BLaER1 (cell line): ENCODE measurements at regions not wholly inside any gene's neighbourhood (a gene's known extent, or its start where the extent isn't known, plus 50 kb on each side); places are given as distances from the start of the nearest gene placed in this dataset.
A peak's percentile ranks its signal among the peaks of the same experiment; 100 is the strongest.

Source experiments
- H3K27ac ChIP-seq: shearing (Covaris generic); formaldehyde crosslinking; 2 replicates; pipeline ENCODE4 v1.8.1; 2022
- H3K27me3 ChIP-seq: shearing (Covaris generic); formaldehyde crosslinking; 2 replicates; pipeline ENCODE4 v1.8.1; 2022
- H3K36me3 ChIP-seq: shearing (Covaris generic); formaldehyde crosslinking; 2 replicates; pipeline ENCODE4 v1.8.1; 2022
- H3K4me1 ChIP-seq: shearing (Covaris generic); formaldehyde crosslinking; 2 replicates; pipeline ENCODE4 v1.8.1; 2022
- H3K4me2 ChIP-seq: shearing (Covaris generic); formaldehyde crosslinking; 2 replicates; pipeline ENCODE4 v1.8.1; 2022
- H3K4me3 ChIP-seq: shearing (Covaris generic); formaldehyde crosslinking; 2 replicates; pipeline ENCODE4 v1.8.1; 2022
- H3K9ac ChIP-seq: shearing (Covaris generic); formaldehyde crosslinking; 2 replicates; pipeline ENCODE4 v1.8.1; 2022
- H3K9me3 ChIP-seq: shearing (Covaris generic); formaldehyde crosslinking; 2 replicates; pipeline ENCODE4 v1.8.1; 2022
- H4K20me1 ChIP-seq: shearing (Covaris generic); formaldehyde crosslinking; 2 replicates; pipeline ENCODE4 v1.8.1; 2022
- Cebpa-rat ChIP-seq: shearing (Covaris generic); IDR thresholded peaks from 2 replicates; pipeline ENCODE4 v1.8.1; 2022

DNA sequence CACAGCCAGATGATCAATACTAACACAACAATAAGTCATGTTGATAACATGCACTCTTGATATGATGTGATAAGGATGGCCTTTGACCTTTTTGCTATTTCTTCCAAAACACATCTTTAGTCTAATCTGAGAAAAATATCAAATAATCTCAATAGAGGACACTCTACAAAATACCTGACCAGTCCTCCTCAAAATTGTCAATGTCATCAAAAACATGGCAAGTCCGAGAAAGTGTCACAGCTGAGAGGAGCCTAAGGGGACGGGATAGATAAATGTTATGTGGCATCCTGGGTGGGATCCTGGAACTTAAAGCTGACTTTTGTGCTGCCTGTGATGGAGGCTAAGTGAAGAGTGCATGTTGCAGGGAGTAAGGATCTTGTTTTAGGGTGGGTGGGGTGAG is 699.6 kb upstream of the ADAMTS16 start:
- Histone ChIP-seq H3K4me3 (no peak overlapping the region), H3K9me3 (no peaks in the 10 kb centered on the region)

DNA sequence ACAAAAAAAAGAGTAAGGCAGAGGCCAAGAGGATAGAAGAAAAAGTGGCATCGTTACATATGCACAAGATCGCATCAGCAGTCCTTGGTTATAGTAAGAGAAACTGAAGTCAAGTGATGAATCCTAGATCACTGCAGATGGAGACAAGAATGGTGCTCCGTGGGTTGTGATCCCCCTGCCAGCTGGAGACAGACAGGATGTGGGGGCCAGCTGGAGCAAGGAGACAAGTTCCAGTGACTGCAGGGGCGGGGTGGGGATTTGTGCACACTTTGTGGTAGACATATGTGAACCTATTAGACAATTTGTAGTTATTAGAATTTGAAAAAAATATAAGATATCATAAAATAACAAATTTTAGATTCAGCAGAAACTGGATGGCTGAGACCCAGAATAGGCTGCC is 697.9 kb upstream of the ADAMTS16 start:
- Histone ChIP-seq H3K4me1 (no peaks in the 10 kb centered on the region), H3K36me3 (no peaks in the 10 kb centered on the region), H3K27ac (no peak overlapping the region), H3K4me3 (no peak overlapping the region), H4K20me1 (no peaks in the 10 kb centered on the region), H3K4me2 (no peak overlapping the region), H3K27me3 (no peaks in the 10 kb centered on the region), H3K9ac (no peak overlapping the region), H3K9me3 (peaks cover 8% of the 10 kb centered on the region)
- TF ChIP-seq Cebpa-rat: no peak

More for the DNA sequence above, 699.6 kb upstream of the ADAMTS16 start:
- Histone ChIP-seq H4K20me1 (no peaks in the 10 kb centered on the region), H3K9ac (no peak overlapping the region), H3K27ac (no peak overlapping the region), H3K4me1 (no peaks in the 10 kb centered on the region), H3K36me3 (no peaks in the 10 kb centered on the region), H3K4me2 (no peak overlapping the region), H3K27me3 (no peaks in the 10 kb centered on the region)
- no peak for TF ChIP-seq Cebpa-rat

DNA sequence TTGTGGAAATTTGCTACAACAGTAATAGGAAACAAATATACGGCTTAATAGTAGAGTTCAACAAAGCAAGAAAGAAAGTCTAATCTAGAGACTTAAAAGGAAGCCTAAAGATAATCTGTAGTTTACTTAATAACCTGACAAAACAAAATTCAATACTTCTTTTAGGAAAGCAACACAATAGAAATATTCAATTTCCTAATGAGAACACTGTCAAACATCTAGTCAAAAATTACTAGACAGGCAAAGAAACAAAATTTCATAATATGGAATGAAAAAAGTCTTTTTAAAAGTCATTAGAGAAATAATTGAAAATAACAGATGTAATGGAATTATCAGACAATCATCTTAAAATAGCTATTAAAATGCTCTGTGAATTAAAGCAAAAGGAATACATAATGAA is 692.5 kb upstream of the ADAMTS16 start:
- no peaks in the 10 kb centered on the region for H4K20me1 ChIP-seq
- no peak overlapping the region for H3K4me2 ChIP-seq
- no peak for TF ChIP-seq Cebpa-rat

DNA sequence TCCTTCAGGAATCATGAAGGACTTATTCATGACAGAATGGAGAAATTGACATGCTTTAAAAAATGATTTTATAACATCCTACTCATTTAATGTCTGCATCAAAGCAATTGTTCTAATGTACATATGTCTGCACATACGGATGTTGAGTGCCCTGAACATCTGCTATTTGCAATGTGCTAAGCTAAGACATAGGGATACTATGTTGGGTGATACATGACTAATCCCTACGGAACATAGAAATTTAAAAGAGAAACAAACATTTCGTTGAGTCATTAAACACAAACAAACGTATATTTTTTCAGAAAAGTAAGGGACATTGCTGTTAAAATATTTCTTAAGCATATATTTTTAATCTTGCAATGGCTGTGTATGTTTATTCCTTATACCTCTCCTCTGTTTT is 686.5 kb upstream of the ADAMTS16 start:
- Histone ChIP-seq H3K27me3 (no peaks in the 10 kb centered on the region), H3K9me3 (no peaks in the 10 kb centered on the region), H3K4me3 (no peak overlapping the region), H3K4me2 (no peak overlapping the region), H3K27ac (no peak overlapping the region), H4K20me1 (no peaks in the 10 kb centered on the region), H3K4me1 (no peaks in the 10 kb centered on the region), H3K9ac (no peak overlapping the region), H3K36me3 (no peaks in the 10 kb centered on the region)
- TF ChIP-seq Cebpa-rat: no peak

More for the DNA sequence above, 692.5 kb upstream of the ADAMTS16 start:
- H3K27me3 ChIP-seq: no peaks in the 10 kb centered on the region
- no peak overlapping the region for H3K9ac ChIP-seq
- no peak overlapping the region for H3K27ac ChIP-seq
- no peaks in the 10 kb centered on the region for H3K36me3 ChIP-seq
- no peaks in the 10 kb centered on the region for H3K4me1 ChIP-seq
- H3K4me3 ChIP-seq: no peak overlapping the region
- peaks cover 13% of the 10 kb centered on the region for H3K9me3 ChIP-seq

DNA sequence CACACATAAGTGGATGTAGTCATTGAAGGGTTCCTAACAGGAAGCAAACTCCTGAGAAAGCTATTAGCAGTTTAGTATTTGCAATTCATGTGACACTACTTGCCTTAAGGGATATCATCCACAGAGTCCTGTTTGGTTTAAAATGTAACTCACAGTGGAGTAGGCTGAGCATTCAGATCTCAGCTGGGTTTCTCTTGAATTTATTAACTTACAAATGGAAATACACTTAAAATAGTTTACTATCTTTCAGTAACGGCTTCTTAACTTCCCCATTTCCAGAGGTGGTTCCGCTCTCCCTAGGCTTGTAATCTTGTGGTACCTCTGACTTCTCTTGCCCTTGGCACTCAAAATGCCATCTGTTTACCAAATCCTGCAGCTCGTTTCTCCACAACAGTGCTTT is 660.7 kb upstream of the ADAMTS16 start:
- H3K9ac ChIP-seq: no peak overlapping the region
- no peaks in the 10 kb centered on the region for H4K20me1 ChIP-seq
- no peaks in the 10 kb centered on the region for H3K36me3 ChIP-seq
- no peaks in the 10 kb centered on the region for H3K27me3 ChIP-seq
- H3K4me3 ChIP-seq: no peak overlapping the region
- H3K4me1 ChIP-seq: no peaks in the 10 kb centered on the region
- TF ChIP-seq Cebpa-rat: no peak
- H3K4me2 ChIP-seq: no peak overlapping the region
- H3K9me3 ChIP-seq: peaks cover 5% of the 10 kb centered on the region; the same call in 1 of the 2 replicates
- no peak overlapping the region for H3K27ac ChIP-seq

DNA sequence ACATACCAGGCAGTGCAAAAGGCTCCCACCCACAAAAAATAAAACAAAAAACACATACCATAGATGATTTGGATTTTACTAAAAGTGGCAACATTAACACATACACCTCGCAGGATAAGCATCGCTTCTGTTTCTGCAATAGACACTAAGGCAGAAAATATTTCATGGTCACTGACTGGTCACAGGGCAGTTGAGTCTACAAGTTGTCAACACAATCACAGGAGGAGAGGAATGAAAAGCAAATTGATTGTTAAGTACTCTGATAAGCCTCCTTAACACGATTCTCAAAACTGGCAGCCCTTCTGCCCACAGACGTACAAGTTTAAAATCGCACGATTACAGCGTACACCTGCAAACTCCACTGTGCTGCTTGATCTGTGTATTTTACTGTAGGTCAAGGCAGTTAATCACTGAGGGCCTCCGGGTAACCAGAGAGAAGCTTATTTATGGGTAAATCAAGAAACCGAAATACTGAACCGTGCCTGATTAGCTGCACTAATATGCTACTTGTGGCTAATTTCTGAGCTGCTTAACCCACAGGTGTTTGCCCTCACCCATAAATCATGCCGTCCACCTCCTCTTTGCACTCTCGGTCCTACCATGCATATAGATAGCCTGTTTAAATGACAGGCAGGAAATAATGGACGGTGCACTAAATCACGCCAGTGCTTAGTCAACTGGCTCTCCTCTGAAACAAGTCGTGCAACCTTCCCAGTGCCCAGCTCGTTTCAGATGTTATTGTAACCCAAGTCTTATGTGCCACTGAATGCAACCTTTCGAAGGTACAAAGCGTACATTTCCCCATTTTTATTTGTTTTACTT is 659.4 kb upstream of the ADAMTS16 start:
- Histone ChIP-seq H3K4me3 (no peak overlapping the region), H3K9ac (no peak overlapping the region), H4K20me1 (no peaks in the 10 kb centered on the region), H3K27ac (no peak overlapping the region), H3K4me1 (no peaks in the 10 kb centered on the region), H3K9me3 (peaks cover 5% of the 10 kb centered on the region; the same call in 1 of the 2 replicates), H3K4me2 (no peak overlapping the region), H3K36me3 (no peaks in the 10 kb centered on the region), H3K27me3 (no peaks in the 10 kb centered on the region)
- no peak for TF ChIP-seq Cebpa-rat

DNA sequence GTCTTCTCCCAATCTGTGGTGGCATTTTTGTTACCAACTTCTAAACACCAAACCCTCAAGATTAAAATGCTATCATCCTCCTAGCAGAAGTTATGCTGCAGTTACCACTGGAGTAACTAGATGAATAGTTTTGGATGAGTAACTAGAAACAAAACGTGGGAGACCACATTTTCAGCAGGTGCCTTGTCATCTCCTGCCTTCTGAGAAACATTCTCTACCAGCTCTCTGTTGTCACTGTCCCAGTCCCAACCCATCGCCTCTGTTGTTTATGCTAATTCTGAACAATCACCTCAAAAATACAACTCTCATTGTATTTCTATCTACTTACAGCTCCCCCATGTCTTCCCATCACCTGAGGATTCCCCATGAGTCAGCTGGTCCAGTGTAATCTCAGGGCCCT is 652.5 kb upstream of the ADAMTS16 start:
- Histone ChIP-seq H3K27ac (no peak overlapping the region), H3K9me3 (no peaks in the 10 kb centered on the region)
- TF ChIP-seq Cebpa-rat: no peak

DNA sequence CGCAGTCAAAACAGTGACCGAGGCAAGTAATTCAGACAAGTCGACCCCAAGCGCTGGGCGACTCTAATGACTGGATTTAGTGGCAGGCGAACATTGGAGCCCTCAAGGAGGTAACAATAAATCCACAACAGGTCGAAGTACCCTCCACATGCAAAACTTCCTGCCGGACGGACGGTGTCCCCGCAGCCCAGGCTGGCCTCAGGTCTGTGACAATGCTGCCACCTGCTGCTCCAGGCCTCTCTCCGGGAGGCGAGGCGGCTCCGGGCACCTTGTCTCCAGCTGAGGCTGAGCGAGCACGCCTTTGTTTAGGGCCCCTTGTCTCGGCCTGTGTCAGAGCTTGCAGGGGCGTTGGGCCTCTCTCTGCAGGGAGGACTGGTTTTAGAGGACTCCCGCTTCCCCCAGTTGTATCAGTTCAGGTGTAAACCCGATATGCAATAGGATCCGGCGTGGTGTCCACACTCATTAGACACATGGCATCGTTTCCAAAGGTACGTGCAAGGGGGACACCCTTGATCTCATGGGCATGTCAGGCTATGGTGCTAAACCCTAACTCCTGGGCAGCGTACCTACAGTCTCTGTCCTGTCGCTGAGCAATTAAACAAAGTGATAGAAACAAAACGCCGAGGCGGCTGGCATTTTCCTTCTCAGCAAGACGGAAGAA is 628.0 kb upstream of the ADAMTS16 start:
- H4K20me1 ChIP-seq: no peaks in the 10 kb centered on the region
- no peak overlapping the region for H3K4me3 ChIP-seq
- H3K4me2 ChIP-seq: peak overlapping the region; percentile 34
- 0 out of 2 replicates have a peak, but pooled peaks cover 7% of the 10 kb centered on the region for H3K4me1 ChIP-seq
- H3K27ac ChIP-seq: no peak overlapping the region
- no peaks in the 10 kb centered on the region for H3K9me3 ChIP-seq
- H3K27me3 ChIP-seq: no peaks in the 10 kb centered on the region
- H3K9ac ChIP-seq: no peak overlapping the region
- no peak for TF ChIP-seq Cebpa-rat
- H3K36me3 ChIP-seq: no peaks in the 10 kb centered on the region

More for the DNA sequence above, 652.5 kb upstream of the ADAMTS16 start:
- no peak overlapping the region for H3K4me2 ChIP-seq
- H3K4me1 ChIP-seq: no peaks in the 10 kb centered on the region
- H3K36me3 ChIP-seq: no peaks in the 10 kb centered on the region
- no peak overlapping the region for H3K4me3 ChIP-seq
- H3K27me3 ChIP-seq: no peaks in the 10 kb centered on the region
- no peaks in the 10 kb centered on the region for H4K20me1 ChIP-seq
- no peak overlapping the region for H3K9ac ChIP-seq

DNA sequence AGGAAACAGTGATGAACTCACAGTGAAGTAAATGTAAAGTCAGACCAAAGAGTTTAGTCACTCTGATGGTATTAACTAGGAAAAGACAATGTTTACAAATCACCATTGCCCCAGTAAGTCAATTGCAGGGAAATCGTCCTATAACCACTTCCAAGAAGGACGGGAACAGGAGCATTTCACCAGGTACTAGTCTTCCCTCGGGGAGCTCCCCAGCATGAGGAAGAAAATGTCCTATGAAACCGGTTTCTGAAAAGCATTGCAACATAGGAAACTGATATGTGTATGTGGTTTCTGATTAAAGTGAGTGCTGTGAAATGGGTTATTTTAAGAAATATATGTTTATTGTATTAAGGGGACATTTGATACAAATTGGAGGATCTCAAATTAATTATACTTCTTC is 626.7 kb upstream of the ADAMTS16 start:
- Histone ChIP-seq H3K4me3 (no peak overlapping the region), H3K4me2 (no peak overlapping the region), H3K9me3 (no peaks in the 10 kb centered on the region), H3K27ac (no peak overlapping the region), H3K9ac (no peak overlapping the region), H3K27me3 (no peaks in the 10 kb centered on the region), H4K20me1 (no peaks in the 10 kb centered on the region), H3K36me3 (no peaks in the 10 kb centered on the region), H3K4me1 (0 out of 2 replicates have a peak, but pooled peaks cover 7% of the 10 kb centered on the region)
- no peak for TF ChIP-seq Cebpa-rat

DNA sequence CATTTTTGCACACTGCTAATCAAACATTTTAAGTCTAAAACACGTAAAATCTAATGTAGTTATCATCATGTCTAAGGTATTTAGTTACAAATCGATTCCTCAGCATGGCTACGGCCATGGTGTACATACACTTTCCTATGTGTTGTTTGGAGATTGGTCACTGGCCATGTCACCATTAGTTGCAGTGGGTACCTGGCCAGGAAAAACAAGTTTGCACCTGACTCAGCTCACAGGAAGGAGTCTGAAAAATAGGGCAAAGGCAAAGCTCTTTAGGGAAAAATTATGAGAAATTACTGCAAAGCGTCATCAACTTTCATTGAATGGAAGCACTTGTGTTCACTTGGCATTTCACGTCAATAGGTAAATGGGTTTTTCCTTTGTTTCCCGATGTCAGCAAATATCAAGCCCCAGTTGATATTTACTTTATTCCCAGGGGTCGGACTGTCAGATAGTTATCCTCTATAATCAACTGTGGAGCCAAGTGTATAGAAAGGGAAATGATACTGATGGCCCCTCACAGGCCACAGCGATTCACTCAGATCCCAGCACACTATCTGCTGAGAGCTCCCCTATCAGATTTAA is 626.0 kb upstream of the ADAMTS16 start:
- Histone ChIP-seq H3K4me2 (no peak overlapping the region), H3K9me3 (no peaks in the 10 kb centered on the region), H4K20me1 (no peaks in the 10 kb centered on the region), H3K9ac (no peak overlapping the region), H3K27ac (no peak overlapping the region), H3K27me3 (no peaks in the 10 kb centered on the region), H3K4me1 (0 out of 2 replicates have a peak, but pooled peaks cover 7% of the 10 kb centered on the region), H3K36me3 (no peaks in the 10 kb centered on the region), H3K4me3 (no peak overlapping the region)
- TF ChIP-seq Cebpa-rat: no peak
